Caco-2 (cell line): ENCODE measurements at regions not wholly inside any gene's neighbourhood (a gene's known extent, or its start where the extent isn't known, plus 50 kb on each side); places are given as distances from the start of the nearest gene placed in this dataset.

Source experiments
- BruUV-seq: library from RNA; stranded (reverse); fragments of 400-500 nt; replicated peaks from 2 replicates; lab custom pipeline; 2021; lab: Mats Ljungman, UMichigan
- CTCF ChIA-PET: fragments of 300-600 bp; sonication (Branson Sonifier 250); formaldehyde crosslinking; loops from one replicate; lab custom pipeline; 2022; ENCODE audit warnings: antibody characterized with exemption; lab: Charles Lee
- POLR2A ChIA-PET: fragments of 300-600 bp; sonication (Branson Sonifier 250); formaldehyde crosslinking; loops from one replicate; lab custom pipeline; 2022; ENCODE audit warnings: antibody characterized with exemption; lab: Charles Lee
- DNase-seq, 2 experiments: peaks; one replicate each; pipeline versions ENCODE4 v3.0.0 to v3.0.0-alpha.2; 2020 to 2022
- H3K27me3 ChIP-seq: replicated peaks from 2 replicates; pipeline ENCODE4 v1.6.0; 2011; ENCODE audit warnings: low read length; ENCODE audit not compliant: control insufficient read depth, insufficient read depth
- H3K36me3 ChIP-seq: 2 replicates; pipeline ENCODE4 v1.5.1; 2011; ENCODE audit warnings: low read length; ENCODE audit not compliant: control insufficient read depth, insufficient read depth
- H3K4me1 ChIP-seq: fragments of 250-450 bp; sonication (Bioruptor Pico); 2 replicates; pipeline ENCODE4 v1.5.1; 2020; ENCODE audit warnings: mild to moderate bottlenecking
- H3K4me3 ChIP-seq: 2 replicates; pipeline ENCODE4 v1.5.1; 2011; ENCODE audit warnings: low read depth, mild to moderate bottlenecking, control low read depth, low read length
- H3K9me3 ChIP-seq: fragments of 250-450 bp; sonication (Bioruptor Pico); 2 replicates; pipeline ENCODE4 v1.5.1; 2020; ENCODE audit warnings: mild to moderate bottlenecking, moderate library complexity
- H3K27ac Mint-ChIP-seq: one replicate; pipeline ENCODE4 v1.8.0; 2022; ENCODE audit warnings: mixed read lengths; ENCODE audit not compliant: unreplicated experiment
- H3K27me3 Mint-ChIP-seq: one replicate; pipeline ENCODE4 v1.8.0; 2022; ENCODE audit warnings: mixed read lengths; ENCODE audit not compliant: insufficient read depth, unreplicated experiment
- H3K36me3 Mint-ChIP-seq: one replicate; pipeline ENCODE4 v1.8.0; 2022; ENCODE audit warnings: mild to moderate bottlenecking, mixed read lengths; ENCODE audit not compliant: insufficient read depth, unreplicated experiment
- H3K4me1 Mint-ChIP-seq: one replicate; pipeline ENCODE4 v1.8.0; 2022; ENCODE audit warnings: low read depth, mixed read lengths; ENCODE audit not compliant: unreplicated experiment
- H3K4me3 Mint-ChIP-seq: one replicate; pipeline ENCODE4 v1.8.0; 2022; ENCODE audit warnings: mild to moderate bottlenecking, moderate library complexity, mixed read lengths; ENCODE audit not compliant: unreplicated experiment
- H3K9me3 Mint-ChIP-seq: one replicate; pipeline ENCODE4 v1.8.0; 2022; ENCODE audit warnings: mixed read lengths; ENCODE audit not compliant: unreplicated experiment
- intact Hi-C: fragments of 100-400 bp; cut with micrococcal nuclease; formaldehyde crosslinking; loops from one replicate; pipeline ENCODE4 v1.10.0; 2022; ENCODE audit not compliant: unreplicated experiment
- TF ChIP-seq, protein P1 (sequence below), 2 experiments: fragments of 200-600 bp in 1 of 2; IDR thresholded peaks; 1 replicate in 1 of 2; 2 replicates in 1 of 2; pipeline versions ENCODE4 v1.5.1 to v1.8.0; 2011 to 2022; ENCODE audit warnings: antibody characterized with exemption in 1 of 2, control low read depth in 1 of 2, inconsistent platforms in 1 of 2, low read depth in 1 of 2, low read length in 1 of 2, mild to moderate bottlenecking in 1 of 2, moderate library complexity in 1 of 2; ENCODE audit not compliant: insufficient read depth in 1 of 2, severe bottlenecking in 1 of 2, unreplicated experiment in 1 of 2

- POLR2A ChIA-PET, result no interaction called here
- H3K4me1 Mint-ChIP-seq, result peaks cover 15% of the 10 kb centered on the region
- intact Hi-C loops, result no loop called here
- H3K4me3 ChIP-seq, result no peak overlapping the region
- H3K27me3 Mint-ChIP-seq, result no peaks in the 10 kb centered on the region
- peaks cover 18% of the 10 kb centered on the region for H3K9me3 Mint-ChIP-seq
- CTCF ChIA-PET, result no interaction called here
- H3K27me3 ChIP-seq, result no peaks in the 10 kb centered on the region
- no peaks in the 10 kb centered on the region for H3K36me3 ChIP-seq
- H3K36me3 Mint-ChIP-seq, result no peaks in the 10 kb centered on the region
- H3K9me3 ChIP-seq, result no peaks in the 10 kb centered on the region; the same call in 1 of the 2 replicates
- BruUV-seq, result no TSS peak
- no peak overlapping the region for H3K27ac Mint-ChIP-seq
- DNase-seq, result no peak
- H3K4me1 ChIP-seq, result peaks cover 26% of the 10 kb centered on the region
- H3K4me3 Mint-ChIP-seq, result no peak overlapping the region
- TF ChIP-seq, protein P1, sequence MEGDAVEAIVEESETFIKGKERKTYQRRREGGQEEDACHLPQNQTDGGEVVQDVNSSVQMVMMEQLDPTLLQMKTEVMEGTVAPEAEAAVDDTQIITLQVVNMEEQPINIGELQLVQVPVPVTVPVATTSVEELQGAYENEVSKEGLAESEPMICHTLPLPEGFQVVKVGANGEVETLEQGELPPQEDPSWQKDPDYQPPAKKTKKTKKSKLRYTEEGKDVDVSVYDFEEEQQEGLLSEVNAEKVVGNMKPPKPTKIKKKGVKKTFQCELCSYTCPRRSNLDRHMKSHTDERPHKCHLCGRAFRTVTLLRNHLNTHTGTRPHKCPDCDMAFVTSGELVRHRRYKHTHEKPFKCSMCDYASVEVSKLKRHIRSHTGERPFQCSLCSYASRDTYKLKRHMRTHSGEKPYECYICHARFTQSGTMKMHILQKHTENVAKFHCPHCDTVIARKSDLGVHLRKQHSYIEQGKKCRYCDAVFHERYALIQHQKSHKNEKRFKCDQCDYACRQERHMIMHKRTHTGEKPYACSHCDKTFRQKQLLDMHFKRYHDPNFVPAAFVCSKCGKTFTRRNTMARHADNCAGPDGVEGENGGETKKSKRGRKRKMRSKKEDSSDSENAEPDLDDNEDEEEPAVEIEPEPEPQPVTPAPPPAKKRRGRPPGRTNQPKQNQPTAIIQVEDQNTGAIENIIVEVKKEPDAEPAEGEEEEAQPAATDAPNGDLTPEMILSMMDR (IDR thresholded peaks at IDR 0.05; ENCODE audit: insufficient read depth in 1 of 2, low read depth in 1 of 2, low read length in 1 of 2, severe bottlenecking in 1 of 2, unreplicated experiment in 1 of 2), result no peak
Measured at GRCh38 chr7:33729726-33730125, 175.6 kb upstream of the BMPER start.

DNA sequence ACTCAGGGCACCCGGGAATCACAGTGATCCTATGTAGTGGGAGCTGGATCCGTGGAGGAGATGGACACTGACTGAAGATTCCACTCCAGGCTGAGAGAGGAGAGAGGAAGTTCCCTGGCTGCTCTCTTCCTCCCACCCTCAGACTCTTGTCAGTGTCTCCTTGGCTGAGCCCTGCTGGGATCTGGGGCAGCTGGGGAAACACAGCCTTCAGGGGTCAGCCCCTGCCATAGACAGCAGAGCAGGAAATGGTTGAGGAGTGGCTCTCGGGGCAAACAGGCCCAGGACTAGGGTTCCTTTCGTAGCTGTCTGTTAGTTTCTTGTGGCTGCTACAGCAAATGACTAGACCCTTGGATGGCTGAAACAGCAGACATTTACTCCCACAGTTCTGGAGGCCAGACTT lies 174.4 kb upstream of the BMPER start:
- TF ChIP-seq, protein P1 (IDR thresholded peaks at IDR 0.05; ENCODE audit: insufficient read depth in 1 of 2, low read depth in 1 of 2, low read length in 1 of 2, severe bottlenecking in 1 of 2, unreplicated experiment in 1 of 2), result no peak
- Mint-ChIP-seq H3K4me3 (no peak overlapping the region), H3K36me3 (no peaks in the 10 kb centered on the region), H3K27ac (no peak overlapping the region), H3K27me3 (no peaks in the 10 kb centered on the region), H3K9me3 (peaks cover 18% of the 10 kb centered on the region), H3K4me1 (peaks cover 15% of the 10 kb centered on the region)
- no peak for DNase-seq
- BruUV-seq, result no TSS peak
- Histone ChIP-seq H3K4me3 (no peak overlapping the region), H3K9me3 (no peaks in the 10 kb centered on the region; the same call in 1 of the 2 replicates), H3K4me1 (peaks cover 19% of the 10 kb centered on the region), H3K27me3 (no peaks in the 10 kb centered on the region), H3K36me3 (no peaks in the 10 kb centered on the region)
- ChIA-PET POLR2A (no interaction called here), CTCF (no interaction called here)
- intact Hi-C loops, result no loop called here

DNA sequence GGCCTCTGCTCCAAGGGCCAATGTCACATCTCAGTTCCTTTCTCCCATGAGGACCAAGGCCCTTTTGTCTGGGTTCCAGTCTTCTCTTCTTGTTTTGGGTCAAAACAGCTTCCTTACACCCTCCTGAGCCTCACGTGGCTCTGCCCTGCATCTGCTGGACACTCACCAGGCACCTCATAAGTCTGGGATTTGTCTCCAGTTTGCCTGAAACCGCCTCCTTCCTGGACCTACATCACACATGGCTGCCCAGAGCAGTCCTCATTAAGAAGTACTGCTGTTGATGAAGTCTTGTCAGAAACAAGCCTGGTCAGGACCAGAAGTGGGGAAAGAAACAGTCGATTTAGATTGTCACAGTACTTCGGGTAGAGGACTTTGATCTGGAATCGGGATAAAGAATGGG lies 173.4 kb upstream of the BMPER start:
- no peaks in the 10 kb centered on the region for H3K27me3 ChIP-seq
- Mint-ChIP-seq H3K36me3 (no peaks in the 10 kb centered on the region), H3K4me1 (peaks cover 10% of the 10 kb centered on the region), H3K4me3 (no peak overlapping the region), H3K9me3 (peaks cover 18% of the 10 kb centered on the region), H3K27ac (peak overlapping the region; percentile 63), H3K27me3 (no peaks in the 10 kb centered on the region)
- CTCF ChIA-PET, result no interaction called here
- no peak overlapping the region for H3K4me3 ChIP-seq
- H3K36me3 ChIP-seq, result no peaks in the 10 kb centered on the region
- H3K4me1 ChIP-seq, result peaks cover 12% of the 10 kb centered on the region
- TF ChIP-seq, protein P1 (IDR thresholded peaks at IDR 0.05; ENCODE audit: insufficient read depth in 1 of 2, low read depth in 1 of 2, low read length in 1 of 2, severe bottlenecking in 1 of 2, unreplicated experiment in 1 of 2), result no peak
- intact Hi-C loops, result no loop called here
- no TSS peak for BruUV-seq
- H3K9me3 ChIP-seq, result no peaks in the 10 kb centered on the region
- DNase-seq, result no peak
- POLR2A ChIA-PET, result no interaction called here
